ENCODE measurements at regions not wholly inside any gene's neighbourhood (a gene's known extent, or its start where the extent isn't known, plus 50 kb on each side); places are given as distances from the start of the nearest gene placed in this dataset.

GRCh38 chr4:114279711-114280110, 300.3 kb upstream of the ARSJ start:
- TF ChIP-seq, protein P1, sequence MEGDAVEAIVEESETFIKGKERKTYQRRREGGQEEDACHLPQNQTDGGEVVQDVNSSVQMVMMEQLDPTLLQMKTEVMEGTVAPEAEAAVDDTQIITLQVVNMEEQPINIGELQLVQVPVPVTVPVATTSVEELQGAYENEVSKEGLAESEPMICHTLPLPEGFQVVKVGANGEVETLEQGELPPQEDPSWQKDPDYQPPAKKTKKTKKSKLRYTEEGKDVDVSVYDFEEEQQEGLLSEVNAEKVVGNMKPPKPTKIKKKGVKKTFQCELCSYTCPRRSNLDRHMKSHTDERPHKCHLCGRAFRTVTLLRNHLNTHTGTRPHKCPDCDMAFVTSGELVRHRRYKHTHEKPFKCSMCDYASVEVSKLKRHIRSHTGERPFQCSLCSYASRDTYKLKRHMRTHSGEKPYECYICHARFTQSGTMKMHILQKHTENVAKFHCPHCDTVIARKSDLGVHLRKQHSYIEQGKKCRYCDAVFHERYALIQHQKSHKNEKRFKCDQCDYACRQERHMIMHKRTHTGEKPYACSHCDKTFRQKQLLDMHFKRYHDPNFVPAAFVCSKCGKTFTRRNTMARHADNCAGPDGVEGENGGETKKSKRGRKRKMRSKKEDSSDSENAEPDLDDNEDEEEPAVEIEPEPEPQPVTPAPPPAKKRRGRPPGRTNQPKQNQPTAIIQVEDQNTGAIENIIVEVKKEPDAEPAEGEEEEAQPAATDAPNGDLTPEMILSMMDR (IDR thresholded peaks at IDR 0.05) = no peak
- TF ChIP-seq POLR2A (IDR thresholded peaks at IDR 0.05) (no peak), EP300 (IDR thresholded peaks at IDR 0.05) (no peak), POLR2AphosphoS5 (IDR thresholded peaks at IDR 0.05) (no peak)

All from sigmoid colon (tissue), 4 donors.